22Rv1 (cell line): ENCODE measurements at regions not wholly inside any gene's neighbourhood (a gene's known extent, or its start where the extent isn't known, plus 50 kb on each side); places are given as distances from the start of the nearest gene placed in this dataset.

Experiments
- H3K27ac ChIP-seq: fragments of 450-650 bp; 2 replicates; pipeline ENCODE4 v1.5.1; 2017
- CTCF ChIP-seq: fragments of 450-650 bp; IDR thresholded peaks from 2 replicates; pipeline ENCODE4 v1.5.1; 2017; ENCODE audit warnings: mild to moderate bottlenecking
- ZFX ChIP-seq: fragments of 450-650 bp; IDR thresholded peaks from 2 replicates; pipeline ENCODE4 v1.6.1; 2017; ENCODE audit warnings: antibody characterized with exemption, borderline replicate concordance

- no peak overlapping the region for H3K27ac ChIP-seq
- no peak for TF ChIP-seq CTCF
- TF ChIP-seq ZFX, result no peak
Observed at GRCh38 chr21:27739187-27739586, 772.3 kb upstream of the ADAMTS5 start.

GRCh38 chr21:27735699-27736098 lies 768.8 kb upstream of the ADAMTS5 start:
- H3K27ac ChIP-seq, result no peak overlapping the region
- TF ChIP-seq CTCF (no peak), ZFX (no peak)

GRCh38 chr21:27734146-27734545 lies 767.3 kb upstream of the ADAMTS5 start:
- no peak overlapping the region for H3K27ac ChIP-seq
- no peak for TF ChIP-seq CTCF
- TF ChIP-seq ZFX, result no peak

- TF ChIP-seq ZFX (no peak), CTCF (no peak)
Observed at GRCh38 chr21:27725916-27726315, 759.0 kb upstream of the ADAMTS5 start.

GRCh38 chr21:27722095-27722494 lies 755.2 kb upstream of the ADAMTS5 start:
- TF ChIP-seq ZFX (no peak), CTCF (no peak)
- no peak overlapping the region for H3K27ac ChIP-seq

More at GRCh38 chr21:27725916-27726315, 759.0 kb upstream of the ADAMTS5 start:
- H3K27ac ChIP-seq, result no peak overlapping the region

- no peak for TF ChIP-seq ZFX
- no peak for TF ChIP-seq CTCF
Observed at GRCh38 chr21:27721675-27722074, 754.8 kb upstream of the ADAMTS5 start.

GRCh38 chr21:27719226-27719625 lies 752.3 kb upstream of the ADAMTS5 start:
- TF ChIP-seq CTCF (no peak), ZFX (no peak)
- H3K27ac ChIP-seq, result no peak overlapping the region

More at GRCh38 chr21:27721675-27722074, 754.8 kb upstream of the ADAMTS5 start:
- no peak overlapping the region for H3K27ac ChIP-seq
